ENCODE measurements at regions not wholly inside any gene's neighbourhood (a gene's known extent, or its start where the extent isn't known, plus 50 kb on each side); places are given as distances from the start of the nearest gene placed in this dataset.
A peak's percentile ranks its signal among the peaks of the same experiment; 100 is the strongest.
"Not testable (repeated sequence)": the region's sequence is repeated elsewhere in the genome, so short reads cannot be mapped to it uniquely, and the experiment has no call there.

GRCh38 chr4:85165808-85166207 lies 199.3 kb upstream of the WDFY3 start:
- no peak for DNase-seq (ENCODE audit: low read depth)

GRCh38 chr4:85166318-85166717 lies 199.8 kb upstream of the WDFY3 start:
- no peak for DNase-seq (ENCODE audit: low read depth)

- no peak for DNase-seq (ENCODE audit: low read depth)
These were observed 201.8 kb upstream of the WDFY3 start for GRCh38 chr4:85168234-85168834.

- DNase-seq (ENCODE audit: low read depth), result no peak
These were observed 203.8 kb upstream of the WDFY3 start for GRCh38 chr4:85170241-85170640.

GRCh38 chr4:85175190-85175589 lies 208.7 kb upstream of the WDFY3 start:
- DNase-seq (ENCODE audit: low read depth), result no peak

GRCh38 chr4:85177092-85177491 lies 210.6 kb upstream of the WDFY3 start:
- no peak for DNase-seq (ENCODE audit: low read depth)

GRCh38 chr4:85177679-85178078 lies 211.2 kb upstream of the WDFY3 start:
- DNase-seq (ENCODE audit: low read depth), result no peak

- DNase-seq (ENCODE audit: low read depth), result no peak
These were observed 214.0 kb upstream of the WDFY3 start for GRCh38 chr4:85180533-85180932.

- DNase-seq (ENCODE audit: low read depth), result no peak
These were observed 220.6 kb upstream of the WDFY3 start for GRCh38 chr4:85187106-85187505.

GRCh38 chr4:85196015-85196414 lies 229.5 kb upstream of the WDFY3 start:
- DNase-seq (ENCODE audit: low read depth), result peak; percentile 38

- no peak for DNase-seq (ENCODE audit: low read depth)
These were observed 233.6 kb upstream of the WDFY3 start for GRCh38 chr4:85200106-85200505.

- DNase-seq (ENCODE audit: low read depth), result peak; percentile 34
These were observed 242.7 kb upstream of the WDFY3 start for GRCh38 chr4:85209161-85209560.

GRCh38 chr4:85210353-85210752 lies 243.9 kb upstream of the WDFY3 start:
- peak; percentile 51 for DNase-seq (ENCODE audit: low read depth)

GRCh38 chr4:85216571-85216970 lies 250.1 kb upstream of the WDFY3 start:
- not testable (repeated sequence) for DNase-seq (ENCODE audit: low read depth)

GRCh38 chr4:85218756-85219155 lies 252.3 kb upstream of the WDFY3 start:
- DNase-seq (ENCODE audit: low read depth), result no peak

- no peak for DNase-seq (ENCODE audit: low read depth)
These were observed 253.3 kb upstream of the ARHGAP24 start for GRCh38 chr4:85221606-85222005.

GRCh38 chr4:85222561-85222960 lies 252.4 kb upstream of the ARHGAP24 start:
- no peak for DNase-seq (ENCODE audit: low read depth)

- peak; percentile 4 for DNase-seq (ENCODE audit: low read depth)
These were observed 246.7 kb upstream of the ARHGAP24 start for GRCh38 chr4:85228264-85228663.

GRCh38 chr4:85233516-85233915 lies 241.4 kb upstream of the ARHGAP24 start:
- DNase-seq (ENCODE audit: low read depth), result no peak

GRCh38 chr4:85243857-85244256 lies 231.1 kb upstream of the ARHGAP24 start:
- no peak for DNase-seq (ENCODE audit: low read depth)

- DNase-seq (ENCODE audit: low read depth), result no peak
These were observed 230.3 kb upstream of the ARHGAP24 start for GRCh38 chr4:85244638-85245037.

- no peak for DNase-seq (ENCODE audit: low read depth)
These were observed 228.9 kb upstream of the ARHGAP24 start for GRCh38 chr4:85246055-85246454.

GRCh38 chr4:85250852-85251251 lies 224.1 kb upstream of the ARHGAP24 start:
- DNase-seq (ENCODE audit: low read depth), result no peak

GRCh38 chr4:85257817-85258370 lies 217.1 kb upstream of the ARHGAP24 start:
- DNase-seq (ENCODE audit: low read depth), result no peak

All from ELR (cell line).